T-helper 2 cell (primary cell): ENCODE measurements at regions not wholly inside any gene's neighbourhood (a gene's known extent, or its start where the extent isn't known, plus 50 kb on each side); places are given as distances from the start of the nearest gene placed in this dataset.

Source experiments
- DNase-seq, 5 experiments: peaks; one replicate each; pipeline versions ENCODE4 v3.0.0 to v3.0.0-alpha.2; 2012 to 2022

- DNase-seq, result no peak
Measured at GRCh38 chr11:24298146-24298545, 198.7 kb upstream of the LUZP2 start.

- no peak for DNase-seq
Measured at GRCh38 chr11:24311974-24312373, 184.9 kb upstream of the LUZP2 start.

GRCh38 chr11:24312464-24313238 is 184.2 kb upstream of the LUZP2 start:
- DNase-seq, result peak in 2 of 5 experiments; percentile 2 to 12

- no peak for DNase-seq
Measured at GRCh38 chr11:24321229-24321628, 175.6 kb upstream of the LUZP2 start.

- no peak for DNase-seq
Measured at GRCh38 chr11:24324211-24324610, 172.6 kb upstream of the LUZP2 start.

DNA sequence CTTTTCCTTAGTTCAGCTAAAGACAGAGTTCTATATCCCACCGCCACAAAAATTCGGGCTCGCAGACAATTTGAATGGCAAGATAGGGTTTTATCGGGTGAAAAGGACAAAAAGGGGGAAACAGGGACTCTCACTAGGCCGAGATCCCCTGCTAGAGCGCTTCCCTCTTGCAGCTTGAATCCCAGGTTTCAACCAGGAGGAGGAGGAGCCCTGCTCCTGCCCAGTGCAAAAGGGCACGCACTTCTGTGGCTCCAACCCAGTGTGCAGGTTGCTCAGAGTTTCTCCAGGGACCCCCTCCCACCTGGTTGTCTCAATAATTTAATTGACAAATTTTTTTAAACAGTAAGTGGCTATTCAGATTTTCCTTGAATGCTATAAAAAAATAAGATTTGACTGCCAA is 152.6 kb upstream of the LUZP2 start:
- DNase-seq, result no peak

- DNase-seq, result no peak
Measured at GRCh38 chr11:24348908-24349307, 147.9 kb upstream of the LUZP2 start.

DNA sequence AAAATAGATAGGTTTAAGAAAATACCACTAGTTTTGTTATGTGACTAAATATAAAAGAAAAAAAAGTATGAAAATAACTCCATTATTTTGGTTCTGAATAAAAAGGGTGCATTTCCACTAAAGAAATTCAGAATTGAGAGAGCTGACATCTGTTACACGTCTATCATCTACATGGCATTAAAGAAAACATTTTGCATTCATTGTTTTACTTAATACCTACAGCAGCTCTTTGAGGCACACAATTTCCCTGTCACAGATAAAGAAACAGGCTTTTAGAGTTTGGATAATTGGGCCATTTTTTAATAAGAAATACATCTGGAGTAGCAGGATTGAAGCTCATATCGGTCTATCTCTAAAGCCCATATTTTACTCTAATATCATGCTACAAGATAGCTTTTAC is 145.7 kb upstream of the LUZP2 start:
- DNase-seq, result no peak

DNA sequence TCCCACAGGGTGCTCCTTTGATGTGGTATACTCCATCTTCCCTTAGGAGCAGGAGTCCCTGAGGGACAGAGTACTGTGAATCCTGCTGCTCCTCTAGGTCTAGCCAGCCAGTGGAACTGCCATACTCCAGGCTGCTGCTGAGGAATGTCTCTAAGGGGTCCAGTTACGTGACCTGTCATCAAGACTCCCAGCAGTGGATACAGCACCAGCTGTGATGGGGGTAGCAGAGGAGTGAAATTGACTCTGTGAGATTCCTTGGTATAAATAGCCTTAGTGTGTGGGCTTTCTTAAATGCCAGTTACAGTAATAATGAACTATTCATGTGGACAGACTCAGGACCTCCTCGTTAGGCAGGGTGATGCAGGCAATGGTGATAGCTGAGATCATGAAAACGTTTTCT is 140.4 kb upstream of the LUZP2 start:
- DNase-seq, result no peak

- peak in 1 of 5 experiments; percentile 1 for DNase-seq
Measured at GRCh38 chr11:24357620-24358410, 139.0 kb upstream of the LUZP2 start.

DNA sequence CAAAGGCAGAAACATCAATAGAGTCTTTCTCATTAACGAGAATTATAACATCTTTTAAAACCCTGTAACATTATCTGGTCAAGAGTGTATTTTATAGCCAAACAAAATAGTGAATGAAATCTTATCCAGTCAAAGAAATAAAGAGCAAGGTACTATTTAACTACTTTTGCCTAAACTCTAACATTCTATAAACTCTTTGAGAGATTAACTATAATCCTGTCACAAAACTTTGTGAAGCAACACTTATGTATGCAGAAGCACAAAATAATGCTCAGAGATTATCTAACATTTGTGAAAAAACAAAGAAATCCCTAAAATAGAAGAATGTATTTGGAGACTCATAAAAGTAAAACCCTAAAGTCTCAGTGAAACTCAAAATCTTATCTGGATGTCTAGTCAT is 124.4 kb upstream of the LUZP2 start:
- DNase-seq, result no peak

DNA sequence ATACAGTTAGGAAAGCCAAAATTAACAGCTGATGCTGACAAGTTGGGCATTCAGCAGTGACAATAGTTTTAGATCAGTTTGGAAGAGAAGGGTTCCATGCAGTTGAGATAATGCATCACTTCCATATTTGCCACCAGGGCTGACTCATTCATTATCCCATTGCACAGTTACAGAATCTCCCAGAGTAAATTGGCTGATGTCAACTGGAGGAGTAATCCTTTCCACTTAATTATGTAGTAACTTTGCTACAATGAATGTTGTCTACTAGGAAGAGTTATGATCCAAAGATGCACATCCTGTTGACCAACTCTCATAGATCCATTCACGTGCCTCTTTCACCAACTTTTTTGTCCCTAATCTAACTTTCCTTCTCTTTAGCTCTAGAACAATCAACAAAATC is 123.3 kb upstream of the LUZP2 start:
- no peak for DNase-seq

DNA sequence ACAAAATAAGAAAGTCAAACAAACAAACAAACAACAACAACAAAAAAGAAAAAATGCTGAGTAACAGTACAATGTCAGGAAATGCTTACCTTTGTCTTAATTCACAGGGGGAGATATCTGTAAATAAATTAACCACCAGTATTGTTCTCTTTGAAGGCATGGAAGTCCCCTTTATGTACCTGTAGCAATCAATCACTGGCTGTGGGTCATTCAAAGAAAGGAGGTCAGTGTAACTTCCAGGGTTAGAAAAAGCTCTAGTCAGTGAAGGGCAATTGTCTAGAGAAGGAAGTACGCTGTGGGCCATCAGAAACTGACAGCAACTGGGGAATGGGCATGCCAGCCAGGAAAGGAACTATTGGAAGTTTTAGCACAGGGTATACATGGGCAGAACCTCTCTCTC is 121.5 kb upstream of the LUZP2 start:
- DNase-seq, result no peak

DNA sequence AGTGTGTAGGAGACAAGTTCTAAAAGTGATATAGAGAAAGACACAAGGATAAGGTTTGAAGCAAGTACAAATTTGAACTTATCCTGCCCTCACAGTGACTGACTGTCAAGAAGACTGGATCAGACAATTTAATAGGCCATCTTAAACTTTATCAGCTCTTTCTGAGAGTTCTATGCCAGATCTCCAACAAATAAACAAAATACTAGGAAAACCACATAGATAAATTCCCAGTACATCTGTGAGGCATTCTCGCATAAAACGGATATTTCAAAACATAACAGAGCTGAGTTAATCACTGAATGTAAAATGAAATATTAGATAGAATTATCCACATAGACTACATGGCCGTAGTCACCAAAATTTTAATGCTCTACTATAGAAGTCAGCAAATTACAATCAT is 120.9 kb upstream of the LUZP2 start:
- DNase-seq, result no peak

DNA sequence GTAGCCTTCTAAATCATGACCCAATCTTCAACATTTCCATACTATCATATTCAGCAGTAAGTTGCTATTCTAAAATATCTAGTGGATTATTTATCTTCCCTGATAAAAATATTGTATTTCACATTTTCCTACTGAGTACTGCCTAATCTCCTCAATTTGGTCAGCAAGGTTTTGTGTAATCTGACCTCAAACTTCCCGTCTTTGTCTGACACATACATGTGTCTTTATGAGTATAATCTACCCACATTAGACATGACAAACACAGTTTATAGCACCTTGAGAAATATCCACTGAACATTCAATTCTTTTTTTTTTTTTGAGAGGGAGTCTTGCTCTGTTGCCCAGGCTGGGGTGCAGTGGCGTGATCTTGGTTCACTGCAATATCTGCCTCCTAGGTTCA is 113.7 kb upstream of the LUZP2 start:
- DNase-seq, result no peak

DNA sequence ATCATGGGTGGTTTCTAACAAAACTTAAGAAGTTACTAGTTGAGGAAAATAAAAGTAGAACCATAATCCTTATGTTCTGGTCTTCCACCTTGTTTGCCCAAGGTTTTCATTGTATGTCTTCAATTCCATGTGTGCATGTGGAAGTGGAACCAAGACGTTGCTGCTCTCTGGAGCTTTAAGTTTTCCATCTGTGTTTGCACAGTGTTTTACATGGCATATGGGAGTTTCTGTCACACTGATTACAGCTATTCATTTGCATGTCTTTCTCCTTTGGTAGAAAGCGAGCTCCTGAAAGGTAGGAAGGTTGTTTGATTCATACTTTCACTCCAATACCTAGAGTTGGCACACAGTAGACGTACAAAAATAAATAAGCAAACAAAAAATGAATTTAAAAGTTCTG is 112.6 kb upstream of the LUZP2 start:
- no peak for DNase-seq

GRCh38 chr11:24386546-24387397 is 110.1 kb upstream of the LUZP2 start:
- no peak for DNase-seq

- DNase-seq, result no peak
Measured at GRCh38 chr11:24389575-24389974, 107.3 kb upstream of the LUZP2 start.

- DNase-seq, result no peak
Measured at GRCh38 chr11:24390016-24390415, 106.8 kb upstream of the LUZP2 start.

GRCh38 chr11:24390762-24391161 is 106.1 kb upstream of the LUZP2 start:
- no peak for DNase-seq

GRCh38 chr11:24391167-24391566 is 105.7 kb upstream of the LUZP2 start:
- DNase-seq, result no peak

DNA sequence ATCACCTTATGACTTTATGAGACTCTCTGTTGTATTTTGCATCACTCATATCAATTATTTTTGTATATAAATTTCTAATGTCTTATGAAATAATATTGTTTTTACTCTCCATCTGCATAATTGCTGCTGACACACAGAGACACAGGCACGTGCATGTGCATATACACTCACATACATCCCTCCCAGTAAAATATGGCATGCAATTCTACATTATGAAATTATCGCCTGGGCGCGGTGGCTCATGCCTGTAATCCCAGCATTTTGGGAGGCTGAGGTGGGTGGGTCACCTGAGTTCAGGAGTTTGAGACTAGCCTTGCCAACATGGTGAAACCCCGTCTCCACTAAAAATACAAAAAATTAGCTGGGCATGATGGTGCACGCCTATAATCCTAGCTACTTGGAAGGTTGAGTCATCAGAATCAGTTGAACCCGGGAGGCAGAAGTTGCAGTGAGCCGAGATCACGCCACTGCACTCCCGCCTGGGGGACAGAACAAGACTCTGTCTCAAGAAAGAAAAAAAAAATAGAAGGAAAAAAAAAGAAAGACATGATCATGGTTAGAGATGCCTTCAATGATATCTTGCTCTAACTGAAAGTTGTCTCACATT is 96.7 kb upstream of the LUZP2 start:
- no peak for DNase-seq

GRCh38 chr11:24406389-24406788 is 90.5 kb upstream of the LUZP2 start:
- no peak for DNase-seq
